WERI-Rb-1 (cell line): ENCODE measurements at regions not wholly inside any gene's neighbourhood (a gene's known extent, or its start where the extent isn't known, plus 50 kb on each side); places are given as distances from the start of the nearest gene placed in this dataset.
"Not testable (repeated sequence)": the region's sequence is repeated elsewhere in the genome, so short reads cannot be mapped to it uniquely, and the experiment has no call there.

ENCODE experiments used
- DNase-seq: peaks from one replicate; pipeline ENCODE4 v3.0.0-alpha.2; 2020
- H3K27ac ChIP-seq: fragments of 250-450 bp; sonication (Bioruptor Pico); 2 replicates; pipeline ENCODE4 v1.5.1; 2020; ENCODE audit warnings: mild to moderate bottlenecking, moderate library complexity
- H3K27me3 ChIP-seq: fragments of 250-450 bp; sonication (Bioruptor Pico); 2 replicates; pipeline ENCODE4 v1.5.1; 2021; ENCODE audit warnings: mild to moderate bottlenecking, low read depth, moderate library complexity; ENCODE audit not compliant: insufficient read depth, severe bottlenecking
- H3K36me3 ChIP-seq: fragments of 250-450 bp; sonication (Bioruptor Pico); 2 replicates; pipeline ENCODE4 v1.5.1; 2020; ENCODE audit warnings: mild to moderate bottlenecking, moderate library complexity
- H3K4me3 ChIP-seq: 2 replicates; pipeline ENCODE4 v1.5.1; 2011; ENCODE audit warnings: low read depth, mild to moderate bottlenecking, control low read depth, low read length
- H3K9me3 ChIP-seq: fragments of 250-450 bp; sonication (Bioruptor Pico); 2 replicates; pipeline ENCODE4 v1.5.1; 2021; ENCODE audit warnings: mild to moderate bottlenecking, moderate library complexity; ENCODE audit not compliant: severe bottlenecking
- TF ChIP-seq, protein P1 (sequence below): IDR thresholded peaks from 2 replicates; pipeline ENCODE4 v1.5.1; 2011; ENCODE audit warnings: low read depth, mild to moderate bottlenecking, control low read depth, inconsistent platforms, low read length

DNA sequence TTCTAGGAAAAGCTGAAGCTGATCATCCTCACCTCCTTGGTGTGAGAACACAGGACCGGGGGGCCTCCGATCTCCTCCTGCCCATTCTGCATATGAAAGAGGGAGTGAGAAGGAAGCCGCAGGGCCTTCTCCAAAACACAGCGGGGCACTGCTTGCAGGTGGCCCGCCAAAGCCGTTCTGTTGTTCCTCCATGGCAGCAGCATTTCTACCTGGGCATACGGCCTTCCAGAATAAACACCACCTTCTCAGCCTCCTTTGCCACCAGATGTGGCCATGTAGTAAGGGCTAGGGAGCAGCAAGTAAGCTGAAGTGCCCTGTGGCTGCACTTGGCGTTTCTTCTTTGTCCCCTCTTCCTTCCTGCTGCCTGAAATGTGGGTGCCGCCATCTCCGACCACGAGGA, 214.9 kb downstream of the TOMM20 start:
- Histone ChIP-seq H3K36me3 (no peaks in the 10 kb centered on the region), H3K27ac (no peak overlapping the region), H3K27me3 (no peaks in the 10 kb centered on the region), H3K4me3 (no peak overlapping the region), H3K9me3 (peaks cover 6% of the 10 kb centered on the region)
- TF ChIP-seq, protein P1, sequence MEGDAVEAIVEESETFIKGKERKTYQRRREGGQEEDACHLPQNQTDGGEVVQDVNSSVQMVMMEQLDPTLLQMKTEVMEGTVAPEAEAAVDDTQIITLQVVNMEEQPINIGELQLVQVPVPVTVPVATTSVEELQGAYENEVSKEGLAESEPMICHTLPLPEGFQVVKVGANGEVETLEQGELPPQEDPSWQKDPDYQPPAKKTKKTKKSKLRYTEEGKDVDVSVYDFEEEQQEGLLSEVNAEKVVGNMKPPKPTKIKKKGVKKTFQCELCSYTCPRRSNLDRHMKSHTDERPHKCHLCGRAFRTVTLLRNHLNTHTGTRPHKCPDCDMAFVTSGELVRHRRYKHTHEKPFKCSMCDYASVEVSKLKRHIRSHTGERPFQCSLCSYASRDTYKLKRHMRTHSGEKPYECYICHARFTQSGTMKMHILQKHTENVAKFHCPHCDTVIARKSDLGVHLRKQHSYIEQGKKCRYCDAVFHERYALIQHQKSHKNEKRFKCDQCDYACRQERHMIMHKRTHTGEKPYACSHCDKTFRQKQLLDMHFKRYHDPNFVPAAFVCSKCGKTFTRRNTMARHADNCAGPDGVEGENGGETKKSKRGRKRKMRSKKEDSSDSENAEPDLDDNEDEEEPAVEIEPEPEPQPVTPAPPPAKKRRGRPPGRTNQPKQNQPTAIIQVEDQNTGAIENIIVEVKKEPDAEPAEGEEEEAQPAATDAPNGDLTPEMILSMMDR, result no peak
- DNase-seq, result no peak

DNA sequence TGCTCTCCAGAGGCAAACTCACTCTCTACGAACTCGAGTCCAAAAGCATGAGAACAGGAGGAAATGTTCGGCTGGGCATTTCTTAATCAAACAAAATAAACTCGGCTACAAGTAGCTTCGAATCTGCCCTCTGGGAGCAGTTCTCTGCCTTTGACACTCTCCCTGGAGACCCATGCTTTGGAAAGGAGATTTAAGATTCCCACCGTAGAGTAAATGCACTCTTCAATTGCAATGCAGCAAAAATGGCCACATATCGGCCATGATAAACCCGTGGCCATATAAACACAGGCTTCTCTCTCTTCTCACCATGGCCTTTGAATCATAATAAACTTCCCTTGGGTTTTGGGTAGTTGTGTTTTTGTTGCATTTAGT, 215.4 kb downstream of the TOMM20 start:
- Histone ChIP-seq H3K36me3 (no peaks in the 10 kb centered on the region), H3K27ac (no peak overlapping the region), H3K27me3 (no peaks in the 10 kb centered on the region), H3K4me3 (no peak overlapping the region), H3K9me3 (peaks cover 6% of the 10 kb centered on the region)
- DNase-seq, result no peak
- TF ChIP-seq, protein P1, result no peak

DNA sequence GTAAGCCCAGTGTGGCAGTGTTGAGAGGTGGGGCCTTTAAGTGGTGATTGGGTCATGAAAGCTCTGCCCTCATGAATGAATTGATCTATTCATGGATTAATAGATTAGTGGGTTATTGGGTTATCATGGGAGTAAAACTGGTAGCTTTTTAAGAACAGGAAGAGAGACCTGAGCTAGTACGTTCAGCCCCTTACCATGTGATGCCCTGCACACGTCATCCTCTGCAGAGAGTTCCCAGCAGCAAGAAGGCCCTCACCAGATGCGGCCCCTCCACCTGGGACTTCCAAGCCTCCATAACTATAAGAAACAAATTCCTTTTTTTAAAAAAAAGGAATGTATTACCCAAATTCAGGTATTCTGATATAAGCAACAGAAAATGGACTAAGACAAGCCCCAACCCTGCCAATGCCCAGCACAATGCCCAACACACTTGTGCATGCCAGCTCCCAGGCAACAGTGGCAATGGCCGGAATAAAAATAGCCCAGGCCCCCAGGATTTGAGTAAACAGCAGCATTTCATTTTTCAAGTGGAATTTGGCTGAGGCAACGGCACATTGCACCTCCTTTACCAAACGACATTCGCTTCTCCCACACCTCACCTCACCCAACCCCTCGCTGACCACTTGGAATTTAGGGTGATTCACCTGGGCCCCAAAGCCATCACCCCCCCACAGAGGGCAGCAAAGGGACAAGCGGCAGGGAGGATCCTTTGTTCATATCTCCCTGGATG, 215.9 kb downstream of the TOMM20 start:
- TF ChIP-seq, protein P1, result no peak
- no peaks in the 10 kb centered on the region for H3K27me3 ChIP-seq
- no peak overlapping the region for H3K27ac ChIP-seq
- H3K36me3 ChIP-seq, result no peaks in the 10 kb centered on the region
- no peak overlapping the region for H3K4me3 ChIP-seq
- no peak for DNase-seq
- peaks cover 4% of the 10 kb centered on the region for H3K9me3 ChIP-seq

DNA sequence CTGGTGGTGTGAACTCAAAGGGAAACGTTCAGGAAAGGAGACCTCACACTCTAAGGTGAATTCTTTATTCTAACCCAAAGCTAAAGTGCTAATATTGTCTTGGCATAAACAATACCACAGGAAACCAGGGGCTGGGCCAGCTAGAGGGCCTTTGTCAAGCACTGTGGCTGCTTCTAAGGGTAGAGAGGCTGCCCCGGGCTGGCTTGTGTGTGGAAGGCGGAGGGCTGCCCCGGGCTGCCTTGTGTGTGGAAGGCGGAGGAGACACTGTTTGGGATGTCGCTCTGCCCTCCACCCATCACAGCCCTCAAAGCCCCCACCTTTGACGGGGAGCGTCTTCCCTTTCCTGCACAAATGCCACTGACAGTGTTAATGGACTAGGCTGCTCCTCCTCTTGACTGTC, 216.8 kb downstream of the TOMM20 start:
- TF ChIP-seq, protein P1, result no peak
- no peaks in the 10 kb centered on the region for H3K36me3 ChIP-seq
- no peak overlapping the region for H3K4me3 ChIP-seq
- H3K9me3 ChIP-seq, result no peaks in the 10 kb centered on the region
- no peak for DNase-seq
- no peaks in the 10 kb centered on the region for H3K27me3 ChIP-seq
- H3K27ac ChIP-seq, result no peak overlapping the region

DNA sequence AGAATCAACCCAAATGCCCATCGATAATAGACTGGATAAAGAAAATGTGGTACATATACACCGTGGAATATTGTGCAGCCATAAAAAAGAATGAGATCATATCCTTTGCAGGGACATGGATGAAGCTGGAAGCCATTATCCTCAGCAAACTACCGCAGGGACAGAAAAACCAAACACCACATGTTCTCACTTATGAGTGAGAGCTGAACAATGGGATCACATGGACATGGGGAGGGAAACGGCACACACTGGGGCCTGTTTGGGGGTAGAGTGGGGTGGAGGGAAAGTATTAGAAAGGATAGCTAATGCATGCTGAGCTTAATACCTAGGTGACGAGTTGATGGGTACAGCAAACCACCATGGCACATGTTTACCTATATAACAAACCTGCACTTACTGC, 217.5 kb downstream of the TOMM20 start:
- not testable (repeated sequence) for H3K36me3 ChIP-seq, H3K9me3 ChIP-seq, DNase-seq, H3K4me3 ChIP-seq, H3K27ac ChIP-seq, H3K27me3 ChIP-seq

DNA sequence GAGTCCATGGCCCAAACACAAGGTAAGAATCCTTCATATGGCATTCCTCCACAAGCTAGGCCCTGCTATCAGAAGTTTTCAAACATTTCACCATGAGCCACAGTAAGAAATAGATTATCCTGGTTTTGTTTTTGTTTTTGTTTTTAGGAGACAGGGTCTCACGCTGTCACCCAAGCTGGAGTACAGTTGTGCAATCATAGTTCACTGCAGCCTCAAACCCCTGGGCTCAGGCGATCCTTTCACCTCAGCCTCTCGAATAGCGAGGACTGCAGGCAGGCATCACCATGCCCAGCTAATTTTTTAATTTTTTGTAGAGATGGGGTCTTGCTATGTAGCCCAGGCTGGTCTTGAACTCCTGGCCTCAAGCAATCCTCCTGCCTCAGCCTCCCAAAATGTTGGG, 218.8 kb downstream of the TOMM20 start:
- Histone ChIP-seq H3K9me3 (no peaks in the 10 kb centered on the region), H3K27ac (no peak overlapping the region), H3K4me3 (no peak overlapping the region), H3K27me3 (no peaks in the 10 kb centered on the region), H3K36me3 (no peaks in the 10 kb centered on the region)
- DNase-seq, result no peak
- TF ChIP-seq, protein P1, result no peak
